ENCODE measurements at regions not wholly inside any gene's neighbourhood (a gene's known extent, or its start where the extent isn't known, plus 50 kb on each side); places are given as distances from the start of the nearest gene placed in this dataset.

GRCh38 chr10:4041635-4042034, 256.6 kb upstream of the KLF6 start:
- H4K20me1 ChIP-seq (ENCODE audit: insufficient read depth, low read length): no peaks in the 10 kb centered on the region
- FAIRE-seq: no peak
- H3K9me3 Mint-ChIP-seq (ENCODE audit: unreplicated experiment): peaks cover 13% of the 10 kb centered on the region
- no peaks in the 10 kb centered on the region for H3K36me3 Mint-ChIP-seq (ENCODE audit: low read depth, unreplicated experiment)
- H2AFZ ChIP-seq (ENCODE audit: low read depth, low read length): no peak overlapping the region
- H3K9me3 ChIP-seq (ENCODE audit: insufficient read depth, low read depth, low read length): peaks cover 16% of the 10 kb centered on the region
- DNase-seq (ENCODE audit: low read depth): no peak
- H3K4me1 Mint-ChIP-seq (ENCODE audit: low read depth, unreplicated experiment): no peaks in the 10 kb centered on the region
- H3K4me1 ChIP-seq (ENCODE audit: insufficient read depth, low read length): no peaks in the 10 kb centered on the region
- no peaks in the 10 kb centered on the region for H3K36me3 ChIP-seq (ENCODE audit: insufficient read depth, low read length)
- no peak overlapping the region for H3K4me2 ChIP-seq (ENCODE audit: low read length)
- no peak overlapping the region for H3K27ac Mint-ChIP-seq (ENCODE audit: unreplicated experiment)
- H3K27me3 Mint-ChIP-seq (ENCODE audit: low read depth, unreplicated experiment): no peaks in the 10 kb centered on the region
- no peak for TF ChIP-seq EZH2 (IDR thresholded peaks at IDR 0.05; ENCODE audit: insufficient read depth, low read length)
- TF ChIP-seq CTCF (IDR thresholded peaks at IDR 0.05; ENCODE audit: insufficient read depth, low read depth, low read length): no peak
- no peak overlapping the region for H3K9ac ChIP-seq (ENCODE audit: low read length)
- H3K4me3 Mint-ChIP-seq (ENCODE audit: unreplicated experiment): no peak overlapping the region
- H3K27me3 ChIP-seq (ENCODE audit: insufficient read depth, low read length): no peaks in the 10 kb centered on the region
- H3K27ac ChIP-seq (ENCODE audit: low read depth, low read length): no peak overlapping the region
- H3K4me3 ChIP-seq (ENCODE audit: insufficient read depth, low read depth, low read length): no peak overlapping the region
- H3K79me2 ChIP-seq (ENCODE audit: insufficient read depth, low read length): no peaks in the 10 kb centered on the region

- Histone ChIP-seq H3K9ac (ENCODE audit: low read length) (no peak overlapping the region), H3K27me3 (ENCODE audit: insufficient read depth, low read length) (no peaks in the 10 kb centered on the region), H3K27ac (ENCODE audit: low read depth, low read length) (no peak overlapping the region), H3K36me3 (ENCODE audit: insufficient read depth, low read length) (no peaks in the 10 kb centered on the region), H3K4me2 (ENCODE audit: low read length) (no peak overlapping the region), H3K4me3 (ENCODE audit: insufficient read depth, low read depth, low read length) (no peak overlapping the region), H3K4me1 (ENCODE audit: insufficient read depth, low read length) (peaks cover 4% of the 10 kb centered on the region), H4K20me1 (ENCODE audit: insufficient read depth, low read length) (no peaks in the 10 kb centered on the region), H3K79me2 (ENCODE audit: insufficient read depth, low read length) (no peaks in the 10 kb centered on the region), H3K9me3 (ENCODE audit: insufficient read depth, low read depth, low read length) (peaks cover 15% of the 10 kb centered on the region), H2AFZ (ENCODE audit: low read depth, low read length) (no peak overlapping the region)
- Mint-ChIP-seq H3K36me3 (ENCODE audit: low read depth, unreplicated experiment) (no peaks in the 10 kb centered on the region), H3K4me1 (ENCODE audit: low read depth, unreplicated experiment) (peaks cover 5% of the 10 kb centered on the region), H3K27ac (ENCODE audit: unreplicated experiment) (no peak overlapping the region), H3K27me3 (ENCODE audit: low read depth, unreplicated experiment) (no peaks in the 10 kb centered on the region), H3K9me3 (ENCODE audit: unreplicated experiment) (peaks cover 13% of the 10 kb centered on the region), H3K4me3 (ENCODE audit: unreplicated experiment) (no peak overlapping the region)
- no peak for DNase-seq (ENCODE audit: low read depth)
- no peak for FAIRE-seq
- TF ChIP-seq CTCF (IDR thresholded peaks at IDR 0.05; ENCODE audit: insufficient read depth, low read depth, low read length) (no peak), EZH2 (IDR thresholded peaks at IDR 0.05; ENCODE audit: insufficient read depth, low read length) (no peak)
Measured at GRCh38 chr10:4038000-4038399, 253.0 kb upstream of the KLF6 start.

- H3K4me1 ChIP-seq (ENCODE audit: insufficient read depth, low read length): peaks cover 4% of the 10 kb centered on the region
- DNase-seq (ENCODE audit: low read depth) (no peak), FAIRE-seq (no peak)
- peaks cover 1% of the 10 kb centered on the region for H3K9me3 ChIP-seq (ENCODE audit: insufficient read depth, low read depth, low read length)
- H3K79me2 ChIP-seq (ENCODE audit: insufficient read depth, low read length): no peaks in the 10 kb centered on the region
- H2AFZ ChIP-seq (ENCODE audit: low read depth, low read length): peak overlapping the region; percentile 55
- H3K4me3 ChIP-seq (ENCODE audit: insufficient read depth, low read depth, low read length): no peak overlapping the region
- no peak overlapping the region for H3K9ac ChIP-seq (ENCODE audit: low read length)
- Mint-ChIP-seq H3K27ac (ENCODE audit: unreplicated experiment) (no peak overlapping the region), H3K4me3 (ENCODE audit: unreplicated experiment) (no peak overlapping the region), H3K4me1 (ENCODE audit: low read depth, unreplicated experiment) (peaks cover 5% of the 10 kb centered on the region), H3K9me3 (ENCODE audit: unreplicated experiment) (peaks cover 3% of the 10 kb centered on the region), H3K27me3 (ENCODE audit: low read depth, unreplicated experiment) (no peaks in the 10 kb centered on the region), H3K36me3 (ENCODE audit: low read depth, unreplicated experiment) (no peaks in the 10 kb centered on the region)
- H3K4me2 ChIP-seq (ENCODE audit: low read length): no peak overlapping the region
- TF ChIP-seq CTCF (IDR thresholded peaks at IDR 0.05; ENCODE audit: insufficient read depth, low read depth, low read length): no peak
- no peak for TF ChIP-seq EZH2 (IDR thresholded peaks at IDR 0.05; ENCODE audit: insufficient read depth, low read length)
- H3K27ac ChIP-seq (ENCODE audit: low read depth, low read length): no peak overlapping the region
- no peaks in the 10 kb centered on the region for H3K27me3 ChIP-seq (ENCODE audit: insufficient read depth, low read length)
- no peaks in the 10 kb centered on the region for H4K20me1 ChIP-seq (ENCODE audit: insufficient read depth, low read length)
- no peaks in the 10 kb centered on the region for H3K36me3 ChIP-seq (ENCODE audit: insufficient read depth, low read length)
Measured at GRCh38 chr10:4035599-4035945, 250.6 kb upstream of the KLF6 start.
